ENCODE measurements at regions not wholly inside any gene's neighbourhood (a gene's known extent, or its start where the extent isn't known, plus 50 kb on each side); places are given as distances from the start of the nearest gene placed in this dataset.
A peak's percentile ranks its signal among the peaks of the same experiment; 100 is the strongest.

DNA sequence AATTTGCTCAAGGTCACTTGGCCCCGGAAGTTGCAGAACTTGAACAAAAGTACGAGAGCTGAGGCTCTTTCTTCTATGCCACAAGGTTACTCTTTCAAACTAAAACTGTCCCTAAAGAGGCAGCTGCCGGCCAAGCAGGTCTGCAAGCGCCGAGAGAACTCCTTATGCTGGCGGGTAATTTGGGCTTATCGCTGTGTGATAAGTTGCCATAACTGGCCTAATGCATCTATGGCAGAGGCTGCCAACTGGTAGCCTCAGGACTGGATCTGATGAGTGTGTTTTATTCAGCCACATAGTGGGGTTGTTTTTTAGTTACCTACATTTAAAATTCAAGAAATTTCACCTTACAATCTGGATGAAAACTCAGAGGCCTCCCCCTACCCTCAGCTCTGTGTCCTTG, 68.1 kb upstream of the SPOCK1 start:
- H3K4me3 ChIP-seq = no peak overlapping the region
- H3K27ac ChIP-seq = no peak overlapping the region

DNA sequence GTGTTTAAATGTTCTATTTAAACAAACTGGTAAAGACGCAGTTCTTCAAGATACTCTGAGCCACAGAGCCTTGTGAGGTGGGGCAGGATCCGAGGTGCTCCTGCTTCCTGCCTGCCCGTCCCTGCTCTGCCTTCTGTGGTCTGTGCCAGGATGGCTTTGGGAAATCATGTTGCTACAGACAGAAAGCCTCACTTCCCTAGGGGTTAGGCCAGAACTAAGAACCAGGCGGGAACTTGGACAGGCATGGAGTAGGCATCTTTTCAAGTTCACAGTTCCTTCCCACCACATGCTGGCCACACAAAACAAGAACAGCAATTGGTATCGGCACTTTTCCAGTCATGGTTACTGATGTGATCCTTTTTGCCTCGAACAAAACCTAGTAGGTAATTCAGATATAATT, 67.7 kb upstream of the SPOCK1 start:
- H3K27ac ChIP-seq = no peak overlapping the region
- H3K4me3 ChIP-seq = no peak overlapping the region

DNA sequence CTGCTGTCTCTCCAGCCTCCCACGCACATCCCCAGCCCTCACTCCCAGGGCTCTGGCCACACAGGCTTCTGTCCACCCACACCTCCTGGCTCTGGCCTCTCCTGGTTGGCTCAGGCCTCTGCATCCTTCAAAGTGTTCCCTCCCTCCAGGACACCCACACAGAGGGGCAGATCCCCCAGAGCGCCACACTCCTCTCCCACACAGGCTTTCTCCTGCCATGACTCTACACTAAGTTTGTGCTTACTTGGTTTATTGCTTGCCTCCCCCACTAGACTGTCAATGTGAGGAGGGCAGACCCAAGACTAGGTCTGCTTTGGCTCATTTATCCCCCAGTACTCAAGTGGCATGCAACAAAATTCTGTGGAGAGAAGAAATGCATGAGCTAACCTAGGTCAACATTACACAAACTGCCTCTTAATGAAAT, 67.0 kb upstream of the SPOCK1 start:
- Histone ChIP-seq H3K4me3 (no peak overlapping the region), H3K27ac (no peak overlapping the region)

DNA sequence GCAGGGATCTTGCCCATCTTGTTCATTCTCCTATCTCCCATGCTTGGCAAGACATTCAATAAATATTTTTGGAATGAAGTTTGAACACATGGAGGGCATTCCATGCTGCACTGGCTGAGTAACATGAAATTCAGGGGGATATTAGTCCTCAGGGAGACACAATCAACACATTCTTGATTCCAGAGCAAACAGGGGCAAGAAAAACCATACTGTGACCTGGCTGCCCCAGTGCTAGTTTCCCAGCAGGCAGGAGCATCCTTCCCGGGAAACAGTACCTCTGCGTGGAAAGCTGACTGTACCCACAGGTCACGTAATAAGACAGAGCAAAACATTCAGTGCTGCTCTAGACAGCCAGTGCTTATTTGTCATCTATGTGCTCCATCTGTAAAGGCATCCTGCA, 66.3 kb upstream of the SPOCK1 start:
- Histone ChIP-seq H3K27ac (no peak overlapping the region), H3K4me3 (no peak overlapping the region)

DNA sequence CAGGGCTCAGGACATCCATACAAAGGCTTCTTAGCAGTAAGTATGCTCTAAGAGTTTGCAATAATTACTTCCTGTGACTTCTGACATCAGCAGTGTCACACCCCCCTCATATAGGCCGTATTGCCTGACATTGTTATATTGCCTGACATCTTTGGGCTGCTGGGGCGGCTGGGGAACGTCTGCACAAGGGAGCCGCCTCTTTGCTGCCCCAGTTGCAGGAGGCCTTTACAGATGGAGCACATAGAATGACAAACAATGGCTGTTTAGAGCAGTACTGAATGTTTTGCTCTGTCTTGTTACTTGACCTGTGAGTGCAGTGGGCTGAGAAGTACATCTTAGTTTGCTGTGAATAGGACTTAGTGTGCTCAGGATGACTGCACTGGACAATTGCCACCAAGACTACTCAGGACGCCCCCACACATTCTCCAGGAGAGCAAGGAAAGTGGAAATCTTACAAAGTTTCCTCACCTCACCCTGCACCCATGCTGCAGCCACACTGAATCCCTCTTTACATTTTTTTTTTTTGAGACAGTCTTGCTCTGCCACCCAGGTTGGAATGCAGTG, 65.4 kb upstream of the SPOCK1 start:
- H3K4me3 ChIP-seq = no peak overlapping the region

DNA sequence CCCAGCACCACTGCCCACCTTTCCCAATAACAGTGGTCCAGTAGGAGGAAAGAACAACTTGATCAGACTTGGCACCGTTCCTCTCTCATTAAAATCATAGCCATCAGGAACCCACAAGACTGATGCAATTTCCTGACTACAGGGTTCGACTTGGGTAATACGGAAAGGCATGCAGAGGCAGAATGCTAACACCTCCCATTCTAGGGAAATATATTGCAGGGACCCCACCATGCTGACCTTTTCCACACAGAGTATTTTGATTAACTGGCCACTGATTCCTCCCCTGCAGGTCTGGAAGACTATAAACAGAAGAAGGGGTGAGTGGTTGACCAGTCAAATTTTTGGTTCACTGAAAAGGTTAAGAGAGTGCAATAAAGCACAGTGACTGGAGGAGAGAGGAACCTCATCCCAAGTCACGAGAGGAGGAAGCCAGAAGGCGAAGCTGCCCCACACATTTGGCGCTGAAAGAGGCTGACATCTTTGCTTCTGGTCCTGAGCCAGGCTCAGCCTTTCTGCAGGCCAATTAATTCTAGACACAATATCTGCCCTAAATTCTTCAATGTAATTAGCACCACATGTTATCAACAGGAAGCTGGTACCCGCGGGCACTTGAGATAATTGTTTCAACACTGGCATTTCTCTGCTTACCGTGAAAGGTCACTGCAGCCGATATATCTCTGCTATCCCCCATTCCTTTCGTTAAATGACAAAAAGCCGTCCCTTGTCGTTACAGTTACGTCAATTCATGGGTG, 64.7 kb upstream of the SPOCK1 start:
- no peak overlapping the region for H3K4me3 ChIP-seq
- H3K27ac ChIP-seq = peak overlapping the region in 2 of 21 experiments; percentile 14 to 37

More for the DNA sequence above, 65.4 kb upstream of the SPOCK1 start:
- H3K27ac ChIP-seq = peak overlapping the region in 2 of 21 experiments; percentile 14 to 37

DNA sequence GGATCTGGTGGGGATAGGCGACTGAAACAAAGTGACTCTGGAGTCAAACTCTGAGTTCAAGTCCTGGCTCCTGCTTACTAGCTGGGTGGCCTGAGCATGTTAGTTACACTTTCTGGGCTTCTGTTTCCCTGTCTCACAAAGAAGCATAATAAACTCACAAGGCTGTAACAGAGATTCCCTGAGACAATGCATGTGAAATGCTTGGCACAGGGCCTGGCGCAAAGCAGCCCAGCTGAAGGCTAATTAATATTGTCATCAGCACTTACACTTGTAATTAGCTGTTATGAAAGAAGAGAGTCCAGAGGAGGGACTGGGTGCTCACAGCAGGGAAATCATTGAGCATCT, 64.1 kb upstream of the SPOCK1 start:
- Histone ChIP-seq H3K27ac (no peak overlapping the region), H3K4me3 (no peak overlapping the region)

DNA sequence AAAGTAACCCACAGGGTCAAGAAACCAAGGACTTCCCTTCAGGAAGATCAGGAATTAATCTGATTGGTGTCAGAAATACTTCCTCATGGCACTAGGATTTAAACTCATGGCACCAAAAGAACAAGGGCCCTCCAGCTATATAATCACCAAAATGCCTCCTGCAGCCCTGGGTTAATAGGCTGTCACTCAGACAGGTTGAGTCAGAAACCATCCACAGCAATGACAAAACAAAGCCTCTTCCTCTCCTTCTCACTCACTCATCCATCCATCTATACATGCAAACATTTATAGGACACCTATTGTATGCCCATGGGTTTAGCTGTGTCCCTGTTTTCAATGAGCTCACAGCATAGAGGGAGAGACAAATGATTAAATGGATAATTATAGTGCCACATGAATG, 62.5 kb upstream of the SPOCK1 start:
- H3K4me3 ChIP-seq = no peak overlapping the region
- H3K27ac ChIP-seq = no peak overlapping the region

DNA sequence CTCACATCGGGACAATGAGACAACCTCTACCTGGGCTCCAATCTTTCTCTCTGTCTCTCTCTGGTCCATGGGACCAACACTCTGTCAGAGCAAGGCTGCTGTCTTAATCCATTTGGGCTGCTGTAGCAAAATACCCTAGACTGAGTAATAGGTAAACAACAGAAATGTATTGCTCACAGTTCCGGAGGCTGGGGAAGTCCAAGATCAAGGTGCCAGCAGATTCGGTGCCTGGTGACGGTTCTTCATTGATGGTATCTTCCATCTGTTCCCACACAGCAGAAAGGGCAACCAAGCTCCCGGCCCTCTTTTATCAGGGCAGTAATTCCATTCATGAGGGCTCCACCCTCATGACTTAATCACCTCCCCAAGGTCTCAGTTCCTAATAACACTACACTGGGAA, 61.3 kb upstream of the SPOCK1 start:
- no peak overlapping the region for H3K4me3 ChIP-seq
- H3K27ac ChIP-seq = no peak overlapping the region

Data from skin epidermis (tissue), 12 donors.